Fibroblast of lung (primary cell): ENCODE measurements at regions not wholly inside any gene's neighbourhood (a gene's known extent, or its start where the extent isn't known, plus 50 kb on each side); places are given as distances from the start of the nearest gene placed in this dataset.

Source experiments
- EZH2 ChIP-seq: IDR thresholded peaks from 2 replicates; pipeline ENCODE4 v1.5.1; 2012; ENCODE audit warnings: low read length, control low read depth, mild to moderate bottlenecking; ENCODE audit errors: missing control alignments
- TF ChIP-seq, protein P1 (sequence below), 2 donors: IDR thresholded peaks in 1 of 2; conservative IDR thresholded peaks in 1 of 2; 1 replicate in 1 of 2; 2 replicates in 1 of 2; pipeline ENCODE4 v1.5.1; 2011 to 2012; ENCODE audit warnings: low read length in 2 of 2, control low read depth in 1 of 2, inconsistent platforms in 1 of 2, low read depth in 1 of 2, mild to moderate bottlenecking in 1 of 2

DNA sequence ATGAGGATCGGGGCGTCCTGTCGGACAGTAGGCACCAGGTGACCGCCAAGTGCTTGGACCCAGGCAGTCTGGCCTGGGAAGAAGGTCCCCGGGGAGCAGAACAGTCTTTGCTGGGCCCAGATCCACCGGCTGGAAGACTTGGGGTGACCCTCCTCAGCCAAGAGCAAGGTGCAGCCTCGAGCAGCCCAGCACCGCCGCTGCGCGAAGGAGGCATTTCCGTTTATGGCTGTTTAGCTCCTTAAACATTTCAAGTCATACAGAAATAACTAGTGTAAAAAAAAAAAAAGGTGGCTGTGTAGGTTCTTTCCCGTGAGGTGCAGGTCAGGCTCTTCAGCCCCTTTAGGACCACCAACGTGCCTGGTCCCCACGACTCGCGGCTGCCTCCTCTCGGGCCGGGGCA lies 370.2 kb downstream of the CMPK2 start:
- TF ChIP-seq, protein P1, sequence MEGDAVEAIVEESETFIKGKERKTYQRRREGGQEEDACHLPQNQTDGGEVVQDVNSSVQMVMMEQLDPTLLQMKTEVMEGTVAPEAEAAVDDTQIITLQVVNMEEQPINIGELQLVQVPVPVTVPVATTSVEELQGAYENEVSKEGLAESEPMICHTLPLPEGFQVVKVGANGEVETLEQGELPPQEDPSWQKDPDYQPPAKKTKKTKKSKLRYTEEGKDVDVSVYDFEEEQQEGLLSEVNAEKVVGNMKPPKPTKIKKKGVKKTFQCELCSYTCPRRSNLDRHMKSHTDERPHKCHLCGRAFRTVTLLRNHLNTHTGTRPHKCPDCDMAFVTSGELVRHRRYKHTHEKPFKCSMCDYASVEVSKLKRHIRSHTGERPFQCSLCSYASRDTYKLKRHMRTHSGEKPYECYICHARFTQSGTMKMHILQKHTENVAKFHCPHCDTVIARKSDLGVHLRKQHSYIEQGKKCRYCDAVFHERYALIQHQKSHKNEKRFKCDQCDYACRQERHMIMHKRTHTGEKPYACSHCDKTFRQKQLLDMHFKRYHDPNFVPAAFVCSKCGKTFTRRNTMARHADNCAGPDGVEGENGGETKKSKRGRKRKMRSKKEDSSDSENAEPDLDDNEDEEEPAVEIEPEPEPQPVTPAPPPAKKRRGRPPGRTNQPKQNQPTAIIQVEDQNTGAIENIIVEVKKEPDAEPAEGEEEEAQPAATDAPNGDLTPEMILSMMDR (conservative IDR thresholded peaks at IDR 0.05 in 1 of 2, IDR thresholded peaks at IDR 0.05 in 1 of 2; ENCODE audit: low read depth in 1 of 2, low read length in 2 of 2) = no peak
- TF ChIP-seq EZH2 = no peak
